ENCODE measurements at regions not wholly inside any gene's neighbourhood (a gene's known extent, or its start where the extent isn't known, plus 50 kb on each side); places are given as distances from the start of the nearest gene placed in this dataset.
A peak's percentile ranks its signal among the peaks of the same experiment; 100 is the strongest.

GRCh38 chr3:191958980-191959671 lies 498.2 kb downstream of the PYDC2 start:
- peaks cover 34% of the 10 kb centered on the region for H3K4me1 ChIP-seq (ENCODE audit: control insufficient read depth, low read length)
- no peak overlapping the region for H3K27ac ChIP-seq (ENCODE audit: low read depth, low read length)
- H3F3A ChIP-seq (ENCODE audit: control insufficient read depth, insufficient read depth) = no peaks in the 10 kb centered on the region
- no peaks in the 10 kb centered on the region for H3K79me2 ChIP-seq (ENCODE audit: control insufficient read depth, low read length)
- peak overlapping the region; percentile 29 for H3K4me3 ChIP-seq (ENCODE audit: low read length)
- H3K36me3 ChIP-seq (ENCODE audit: control insufficient read depth, low read length) = no peaks in the 10 kb centered on the region
- TF ChIP-seq CTCF (IDR thresholded peaks at IDR 0.05; ENCODE audit: low read depth, low read length, poor library complexity, severe bottlenecking) (no peak), EZH2phosphoT487 (IDR thresholded peaks at IDR 0.05; ENCODE audit: borderline replicate concordance, low read length) (no peak)
- H3K27me3 ChIP-seq (ENCODE audit: control insufficient read depth, low read length) = no peaks in the 10 kb centered on the region
- H3K9me2 ChIP-seq (replicated peaks; ENCODE audit: control insufficient read depth, low read length) = no peaks in the 10 kb centered on the region
- no peaks in the 10 kb centered on the region for H4K20me1 ChIP-seq (ENCODE audit: control insufficient read depth, insufficient read depth, low read depth, low read length)
- H3K4me2 ChIP-seq (ENCODE audit: low read length) = peak overlapping the region; percentile 18
- H3K9me3 ChIP-seq (ENCODE audit: control insufficient read depth, insufficient read depth, low read length) = no peaks in the 10 kb centered on the region

DNA sequence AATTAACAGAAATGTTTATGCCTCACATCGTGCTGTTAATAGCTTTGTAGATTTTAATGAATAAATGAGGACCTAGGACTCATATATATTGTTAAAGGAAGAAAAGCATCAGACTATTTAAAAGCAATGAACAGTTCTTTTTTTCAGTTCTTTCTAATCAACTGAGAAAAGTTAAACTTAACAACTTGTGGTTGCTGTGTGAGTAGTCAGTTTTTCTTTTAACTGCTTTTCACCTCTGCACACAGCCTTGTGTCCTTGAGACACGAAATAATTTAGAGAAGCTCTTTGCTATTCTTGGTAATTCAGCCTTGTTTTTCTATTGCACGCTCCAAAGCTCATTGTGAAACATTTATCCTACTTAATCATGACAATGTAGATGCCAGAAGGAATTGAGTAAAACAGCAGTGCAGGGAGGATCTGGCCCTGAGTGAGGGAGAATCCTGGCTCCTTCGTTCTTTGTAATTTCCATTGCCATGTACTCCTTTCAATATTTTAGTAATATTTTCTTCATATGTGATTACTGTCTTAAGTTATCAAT lies 499.0 kb downstream of the PYDC2 start:
- Histone ChIP-seq H3K4me1 (ENCODE audit: control insufficient read depth, low read length) (peaks cover 34% of the 10 kb centered on the region), H3K9me3 (ENCODE audit: control insufficient read depth, insufficient read depth, low read length) (no peaks in the 10 kb centered on the region), H3K27me3 (ENCODE audit: control insufficient read depth, low read length) (no peaks in the 10 kb centered on the region), H3K36me3 (ENCODE audit: control insufficient read depth, low read length) (no peaks in the 10 kb centered on the region), H3K4me2 (ENCODE audit: low read length) (peak overlapping the region; percentile 28), H3K79me2 (ENCODE audit: control insufficient read depth, low read length) (no peaks in the 10 kb centered on the region), H3K9me2 (replicated peaks; ENCODE audit: control insufficient read depth, low read length) (no peaks in the 10 kb centered on the region), H4K20me1 (ENCODE audit: control insufficient read depth, insufficient read depth, low read depth, low read length) (no peaks in the 10 kb centered on the region), H3K4me3 (ENCODE audit: low read length) (no peak overlapping the region; the same call in 1 of the 2 replicates), H3K27ac (ENCODE audit: low read depth, low read length) (no peak overlapping the region), H3F3A (ENCODE audit: control insufficient read depth, insufficient read depth) (no peaks in the 10 kb centered on the region)
- TF ChIP-seq CTCF (IDR thresholded peaks at IDR 0.05; ENCODE audit: low read depth, low read length, poor library complexity, severe bottlenecking) = no peak
- no peak for TF ChIP-seq EZH2phosphoT487 (IDR thresholded peaks at IDR 0.05; ENCODE audit: borderline replicate concordance, low read length)

GRCh38 chr3:191961022-191961421 lies 500.1 kb downstream of the PYDC2 start:
- no peaks in the 10 kb centered on the region for H3K27me3 ChIP-seq (ENCODE audit: control insufficient read depth, low read length)
- no peaks in the 10 kb centered on the region for H3F3A ChIP-seq (ENCODE audit: control insufficient read depth, insufficient read depth)
- no peaks in the 10 kb centered on the region for H3K9me2 ChIP-seq (replicated peaks; ENCODE audit: control insufficient read depth, low read length)
- no peaks in the 10 kb centered on the region for H4K20me1 ChIP-seq (ENCODE audit: control insufficient read depth, insufficient read depth, low read depth, low read length)
- H3K27ac ChIP-seq (ENCODE audit: low read depth, low read length) = no peak overlapping the region
- H3K4me3 ChIP-seq (ENCODE audit: low read length) = no peak overlapping the region
- H3K4me1 ChIP-seq (ENCODE audit: control insufficient read depth, low read length) = peaks cover 39% of the 10 kb centered on the region
- no peaks in the 10 kb centered on the region for H3K36me3 ChIP-seq (ENCODE audit: control insufficient read depth, low read length)
- H3K79me2 ChIP-seq (ENCODE audit: control insufficient read depth, low read length) = no peaks in the 10 kb centered on the region
- no peaks in the 10 kb centered on the region for H3K9me3 ChIP-seq (ENCODE audit: control insufficient read depth, insufficient read depth, low read length)
- no peak for TF ChIP-seq CTCF (IDR thresholded peaks at IDR 0.05; ENCODE audit: low read depth, low read length, poor library complexity, severe bottlenecking)
- no peak for TF ChIP-seq EZH2phosphoT487 (IDR thresholded peaks at IDR 0.05; ENCODE audit: borderline replicate concordance, low read length)
- H3K4me2 ChIP-seq (ENCODE audit: low read length) = no peak overlapping the region

Measured in DOHH2 (cell line).